ENCODE measurements at regions not wholly inside any gene's neighbourhood (a gene's known extent, or its start where the extent isn't known, plus 50 kb on each side); places are given as distances from the start of the nearest gene placed in this dataset.

- Histone ChIP-seq H3K27me3 (no peaks in the 10 kb centered on the region), H3K27ac (no peak overlapping the region), H3K4me3 (no peak overlapping the region), H3K9me3 (no peaks in the 10 kb centered on the region), H3K36me3 (no peaks in the 10 kb centered on the region), H3K4me1 (no peaks in the 10 kb centered on the region)
- TF ChIP-seq CTCF (IDR thresholded peaks at IDR 0.05), result no peak
- intact Hi-C loops (cut with DNase I), result no loop called here
- FAIRE-seq (no peak), DNase-seq (no peak), ATAC-seq (no peak)
These were observed 811.3 kb upstream of the GBE1 start for GRCh38 chr3:82572721-82573120.

- H3K27me3 ChIP-seq, result no peaks in the 10 kb centered on the region
- no peak overlapping the region for H3K27ac ChIP-seq
- no peak overlapping the region for H3K4me3 ChIP-seq
- TF ChIP-seq CTCF (IDR thresholded peaks at IDR 0.05), result no peak
- H3K9me3 ChIP-seq, result no peaks in the 10 kb centered on the region
- no peaks in the 10 kb centered on the region for H3K36me3 ChIP-seq
- no peak for ATAC-seq
- DNase-seq, result no peak
- no peaks in the 10 kb centered on the region for H3K4me1 ChIP-seq
- 71 to 73% methylated on average over 3 of the region's 3 CpGs for WGBS, 2 donors
- FAIRE-seq, result no peak
- intact Hi-C loops (cut with DNase I), result no loop called here
These were observed 807.4 kb upstream of the GBE1 start for GRCh38 chr3:82568776-82569338.

GRCh38 chr3:82567029-82567600, 805.7 kb upstream of the GBE1 start:
- no peak for FAIRE-seq
- DNase-seq, result peak in 1 of 6 donors; percentile 10
- Histone ChIP-seq H3K27ac (no peak overlapping the region), H3K9me3 (no peaks in the 10 kb centered on the region), H3K4me3 (no peak overlapping the region), H3K4me1 (no peaks in the 10 kb centered on the region), H3K36me3 (no peaks in the 10 kb centered on the region), H3K27me3 (no peaks in the 10 kb centered on the region)
- intact Hi-C loops (cut with DNase I), result no loop called here
- ATAC-seq, result no peak
- TF ChIP-seq CTCF (IDR thresholded peaks at IDR 0.05), result no peak
- 93 to 95% methylated on average over 4 of the region's 4 CpGs for WGBS, 2 donors

GRCh38 chr3:82562896-82563295, 801.5 kb upstream of the GBE1 start:
- DNase-seq (no peak), FAIRE-seq (no peak), ATAC-seq (no peak)
- Histone ChIP-seq H3K27me3 (no peaks in the 10 kb centered on the region), H3K36me3 (no peaks in the 10 kb centered on the region), H3K9me3 (no peaks in the 10 kb centered on the region), H3K27ac (no peak overlapping the region), H3K4me3 (no peak overlapping the region), H3K4me1 (no peaks in the 10 kb centered on the region)
- no peak for TF ChIP-seq CTCF (IDR thresholded peaks at IDR 0.05)
- 40 to 43% methylated on average over 2 of the region's 2 CpGs for WGBS, 2 donors
- intact Hi-C loops (cut with DNase I), result no loop called here

- 96 to 99% methylated on average over 2 of the region's 2 CpGs for WGBS, 2 donors
- ATAC-seq (no peak), DNase-seq (no peak), FAIRE-seq (no peak)
- intact Hi-C loops (cut with DNase I), result no loop called here
- TF ChIP-seq CTCF (IDR thresholded peaks at IDR 0.05), result no peak
- Histone ChIP-seq H3K36me3 (no peaks in the 10 kb centered on the region), H3K4me3 (no peak overlapping the region), H3K27me3 (no peaks in the 10 kb centered on the region), H3K27ac (no peak overlapping the region), H3K9me3 (no peaks in the 10 kb centered on the region), H3K4me1 (no peaks in the 10 kb centered on the region)
These were observed 800.3 kb upstream of the GBE1 start for GRCh38 chr3:82561784-82562183.

Measured in pancreas (tissue), 10 donors.